Prostate gland (tissue), 2 donors: ENCODE measurements at regions not wholly inside any gene's neighbourhood (a gene's known extent, or its start where the extent isn't known, plus 50 kb on each side); places are given as distances from the start of the nearest gene placed in this dataset.

Source experiments
- CTCF ChIP-seq, 4 experiments: fragments of 200-600 bp in 2 of 4; fragments of 450-650 bp in 2 of 4; sonication (generic) in 2 of 4; IDR thresholded peaks; 1 replicate in 3 of 4; 2 replicates in 1 of 4; pipeline ENCODE4 v1.5.1; 2016 to 2019; ENCODE audit warnings: antibody characterized with exemption in 4 of 4, mild to moderate bottlenecking in 2 of 4, moderate library complexity in 2 of 4
- POLR2A ChIP-seq: fragments of 450-650 bp; IDR thresholded peaks from one replicate; pipeline ENCODE4 v1.6.1; 2016; ENCODE audit warnings: antibody characterized with exemption, mild to moderate bottlenecking
- POLR2AphosphoS5 ChIP-seq: sonication (generic); formaldehyde crosslinking; IDR thresholded peaks from one replicate; pipeline ENCODE4 v1.6.1; 2017; ENCODE audit warnings: antibody characterized with exemption

GRCh38 chr4:67126570-67126969 is 418.7 kb downstream of the CENPC start:
- TF ChIP-seq POLR2A (no peak), CTCF (IDR thresholded peaks at IDR 0.05) (no peak), POLR2AphosphoS5 (no peak)
